Naive thymus-derived CD4-positive, alpha-beta T cell (primary cell): ENCODE measurements at regions not wholly inside any gene's neighbourhood (a gene's known extent, or its start where the extent isn't known, plus 50 kb on each side); places are given as distances from the start of the nearest gene placed in this dataset.
A peak's percentile ranks its signal among the peaks of the same experiment; 100 is the strongest.

ENCODE experiments used
- ATAC-seq: fragments of 150-1000 bp; cut with Tn5 transposase; 2 replicates; pipeline ENCODE4 v1.10.0; 2021; ENCODE audit warnings: mild to moderate bottlenecking, moderate library complexity
- CTCF ChIA-PET: fragments of 350-600 bp; sonication (Branson Sonifier 250); formaldehyde crosslinking; loops from one replicate; lab custom pipeline; 2021; ENCODE audit warnings: antibody characterized with exemption; lab: Charles Lee
- POLR2A ChIA-PET: fragments of 350-600 bp; sonication (Branson Sonifier 250); formaldehyde crosslinking; loops from one replicate; lab custom pipeline; 2021; ENCODE audit warnings: antibody characterized with exemption, inconsistent platforms; lab: Charles Lee
- DNase-seq, 9 donors: peaks; one replicate each; pipeline versions ENCODE4 v3.0.0 to v3.0.0-alpha.2; 2020 to 2022; ENCODE audit warnings: mixed read lengths in 1 of 9
- H3K27ac ChIP-seq: one replicate; pipeline ENCODE4 v1.7.0; 2013; ENCODE audit warnings: mild to moderate bottlenecking, low read depth, low read length, moderate library complexity
- H3K27me3 ChIP-seq, 2 donors: one replicate each; pipeline ENCODE4 v1.7.0; 2013; ENCODE audit warnings: low read length in 2 of 2, mild to moderate bottlenecking in 2 of 2, moderate library complexity in 2 of 2; ENCODE audit not compliant: control insufficient read depth in 2 of 2, insufficient read depth in 2 of 2
- H3K36me3 ChIP-seq, 3 experiments: 1 replicate in 2 of 3; 2 replicates in 1 of 3; pipeline ENCODE4 v1.7.0; 2013; ENCODE audit warnings: low read length in 3 of 3, mild to moderate bottlenecking in 3 of 3, moderate library complexity in 1 of 3; ENCODE audit not compliant: insufficient read depth in 3 of 3, control insufficient read depth in 2 of 3
- H3K4me1 ChIP-seq, 2 donors: one replicate each; pipeline ENCODE4 v1.7.0; 2013; ENCODE audit warnings: low read length in 2 of 2, mild to moderate bottlenecking in 2 of 2, moderate library complexity in 1 of 2; ENCODE audit not compliant: control insufficient read depth in 2 of 2, insufficient read depth in 2 of 2
- H3K4me3 ChIP-seq: 2 replicates; pipeline ENCODE4 v1.7.0; 2013; ENCODE audit warnings: mild to moderate bottlenecking, low read length
- H3K9me3 ChIP-seq, 3 experiments: 1 replicate in 2 of 3; 2 replicates in 1 of 3; pipeline ENCODE4 v1.7.0; 2013; ENCODE audit warnings: low read length in 3 of 3; ENCODE audit not compliant: control insufficient read depth in 2 of 3
- H3K27ac Mint-ChIP-seq, 9 donors: one replicate each; pipeline ENCODE4 v1.8.0; 2020 to 2022; ENCODE audit warnings: mixed read lengths in 9 of 9, mild to moderate bottlenecking in 8 of 9, moderate library complexity in 5 of 9, inconsistent platforms in 2 of 9
- H3K27me3 Mint-ChIP-seq, 5 donors: one replicate each; pipeline ENCODE4 v1.8.0; 2021 to 2022; ENCODE audit warnings: mixed read lengths in 5 of 5, mild to moderate bottlenecking in 1 of 5
- H3K36me3 Mint-ChIP-seq, 5 donors: one replicate each; pipeline ENCODE4 v1.8.0; 2020 to 2022; ENCODE audit warnings: mixed read lengths in 5 of 5, mild to moderate bottlenecking in 3 of 5, inconsistent platforms in 1 of 5
- H3K4me1 Mint-ChIP-seq, 7 donors: one replicate each; pipeline ENCODE4 v1.8.0; 2020 to 2022; ENCODE audit warnings: mixed read lengths in 7 of 7, mild to moderate bottlenecking in 3 of 7, inconsistent platforms in 1 of 7
- H3K4me3 Mint-ChIP-seq, 10 donors: one replicate each; pipeline ENCODE4 v1.8.0; 2020 to 2022; ENCODE audit warnings: mild to moderate bottlenecking in 10 of 10, mixed read lengths in 10 of 10, moderate library complexity in 6 of 10, inconsistent platforms in 2 of 10
- H3K9me3 Mint-ChIP-seq, 11 donors: one replicate each; pipeline ENCODE4 v1.8.0; 2020 to 2022; ENCODE audit warnings: mixed read lengths in 11 of 11, mild to moderate bottlenecking in 4 of 11, inconsistent platforms in 1 of 11, moderate library complexity in 1 of 11
- intact Hi-C, 2 donors: fragments of 100-400 bp; cut with micrococcal nuclease; formaldehyde crosslinking; loops; one replicate each; pipeline ENCODE4 v1.15.1; 2023

DNA sequence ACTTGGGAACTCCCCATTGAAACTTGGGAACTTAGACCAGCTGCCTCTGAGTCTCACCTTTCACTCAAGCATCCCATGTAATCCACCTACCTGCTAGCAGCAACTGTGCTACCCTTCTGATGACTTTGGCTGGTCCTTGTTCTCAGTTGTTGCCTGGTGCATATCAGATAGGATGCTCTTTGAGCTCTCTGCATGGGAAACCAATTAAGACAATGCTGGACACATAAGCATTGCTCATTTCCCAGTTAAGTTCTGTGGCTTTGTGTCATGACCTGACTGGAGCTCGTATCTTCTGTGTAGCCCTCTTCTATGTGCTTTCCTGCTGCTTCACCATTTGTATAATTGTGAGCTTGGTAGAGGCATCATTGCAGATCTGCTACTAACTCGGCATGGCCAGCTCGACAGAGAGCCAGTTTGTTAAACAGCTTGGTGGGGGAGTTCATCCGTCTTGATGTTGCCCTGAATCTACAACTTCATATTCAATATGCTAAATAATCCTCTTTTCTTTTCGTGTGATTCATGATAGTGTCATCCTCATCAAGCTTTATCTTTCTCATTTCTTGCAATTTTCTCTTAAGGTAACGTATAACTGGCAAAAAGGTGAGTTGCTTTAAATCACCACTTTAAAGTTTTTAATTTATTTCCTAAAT, 447.5 kb upstream of the SLC14A2 start:
- intact Hi-C loops = no loop called here
- no peak overlapping the region for H3K27ac ChIP-seq
- H3K27me3 ChIP-seq = no peaks in the 10 kb centered on the region
- no peak overlapping the region for H3K27ac Mint-ChIP-seq
- H3K9me3 ChIP-seq = no peaks in the 10 kb centered on the region
- no peaks in the 10 kb centered on the region for H3K4me1 ChIP-seq
- H3K4me3 Mint-ChIP-seq = no peak overlapping the region
- H3K27me3 Mint-ChIP-seq = peaks cover 0 to 5% (median 0%) of the 10 kb centered on the region in 5 donors
- H3K4me1 Mint-ChIP-seq = no peaks in the 10 kb centered on the region
- ChIA-PET POLR2A (no interaction called here), CTCF (no interaction called here)
- H3K36me3 ChIP-seq = no peaks in the 10 kb centered on the region
- ATAC-seq (no peak), DNase-seq (no peak)
- no peak overlapping the region for H3K4me3 ChIP-seq
- H3K36me3 Mint-ChIP-seq = no peaks in the 10 kb centered on the region
- peaks cover 0 to 10% (median 0%) of the 10 kb centered on the region in 11 donors for H3K9me3 Mint-ChIP-seq

DNA sequence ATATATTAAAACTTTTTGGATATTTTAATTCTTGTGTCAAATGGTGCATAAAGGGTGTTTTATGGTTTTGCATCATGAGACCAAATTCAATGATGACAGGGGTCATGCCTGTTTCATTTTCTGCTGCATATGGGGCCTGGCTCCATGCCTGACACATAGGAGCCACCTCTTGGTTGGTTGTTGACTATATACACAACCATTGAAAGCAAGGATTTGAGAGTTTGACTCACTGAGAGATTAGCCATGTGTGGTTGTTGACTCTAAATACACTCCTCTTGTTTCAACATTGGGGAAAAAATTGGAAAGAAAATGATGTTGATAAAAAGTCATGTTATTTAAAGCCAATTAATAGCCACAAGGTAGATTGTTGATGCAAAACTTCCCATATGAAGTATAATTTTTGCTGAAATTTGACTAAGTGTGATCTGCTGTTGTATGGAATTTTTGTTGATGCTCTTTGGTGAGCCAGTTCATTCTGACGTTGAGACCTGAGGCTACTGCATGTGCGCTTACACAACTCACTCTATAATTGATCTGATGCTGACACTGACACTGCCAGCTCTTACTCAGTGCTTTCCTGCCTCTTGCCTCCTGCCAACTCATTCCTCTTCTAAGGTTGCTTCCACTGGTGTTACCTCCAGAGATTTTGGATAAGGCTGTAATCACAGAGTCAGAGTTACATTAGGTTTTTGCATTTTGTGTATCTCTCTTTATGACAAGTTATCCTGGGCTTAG, 446.2 kb upstream of the SLC14A2 start:
- ATAC-seq = no peak
- no peaks in the 10 kb centered on the region for H3K27me3 Mint-ChIP-seq
- Histone ChIP-seq H3K27me3 (no peaks in the 10 kb centered on the region), H3K36me3 (no peaks in the 10 kb centered on the region), H3K4me3 (no peak overlapping the region), H3K9me3 (no peaks in the 10 kb centered on the region), H3K27ac (no peak overlapping the region), H3K4me1 (no peaks in the 10 kb centered on the region)
- no peaks in the 10 kb centered on the region for H3K4me1 Mint-ChIP-seq
- intact Hi-C loops = no loop called here
- no peaks in the 10 kb centered on the region for H3K36me3 Mint-ChIP-seq
- POLR2A ChIA-PET = no interaction called here
- H3K27ac Mint-ChIP-seq = no peak overlapping the region
- CTCF ChIA-PET = no interaction called here
- peaks cover 0 to 10% (median 0%) of the 10 kb centered on the region in 11 donors for H3K9me3 Mint-ChIP-seq
- no peak overlapping the region for H3K4me3 Mint-ChIP-seq
- DNase-seq = no peak

DNA sequence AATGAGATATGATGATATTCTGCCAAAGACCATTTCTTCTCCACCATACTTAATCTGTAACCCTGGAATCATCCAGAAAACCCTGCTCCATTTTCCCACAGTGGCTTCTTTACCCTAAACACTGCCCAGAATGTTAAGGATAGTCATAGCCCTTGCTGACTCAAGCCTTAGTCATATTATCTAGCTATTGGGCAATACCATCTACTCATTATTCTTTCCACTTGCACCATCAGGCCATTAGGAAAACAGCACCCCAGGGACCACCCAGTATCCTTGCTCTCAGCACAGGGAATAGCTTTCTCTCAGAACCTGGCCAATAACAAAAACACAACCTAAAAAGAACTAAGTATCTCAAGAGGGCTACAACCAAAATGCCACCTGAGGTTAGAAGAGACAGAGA, 445.7 kb upstream of the SLC14A2 start:
- intact Hi-C loops = no loop called here
- POLR2A ChIA-PET = no interaction called here
- H3K4me1 ChIP-seq = no peaks in the 10 kb centered on the region
- Mint-ChIP-seq H3K27ac (no peak overlapping the region), H3K4me3 (no peak overlapping the region), H3K9me3 (peaks cover 0 to 10% (median 0%) of the 10 kb centered on the region in 11 donors), H3K36me3 (no peaks in the 10 kb centered on the region), H3K27me3 (no peaks in the 10 kb centered on the region), H3K4me1 (no peaks in the 10 kb centered on the region)
- H3K9me3 ChIP-seq = no peaks in the 10 kb centered on the region
- no peaks in the 10 kb centered on the region for H3K36me3 ChIP-seq
- H3K27me3 ChIP-seq = no peaks in the 10 kb centered on the region
- no peak overlapping the region for H3K4me3 ChIP-seq
- no peak for DNase-seq
- ATAC-seq = peak; percentile 34
- no peak overlapping the region for H3K27ac ChIP-seq
- CTCF ChIA-PET = no interaction called here

DNA sequence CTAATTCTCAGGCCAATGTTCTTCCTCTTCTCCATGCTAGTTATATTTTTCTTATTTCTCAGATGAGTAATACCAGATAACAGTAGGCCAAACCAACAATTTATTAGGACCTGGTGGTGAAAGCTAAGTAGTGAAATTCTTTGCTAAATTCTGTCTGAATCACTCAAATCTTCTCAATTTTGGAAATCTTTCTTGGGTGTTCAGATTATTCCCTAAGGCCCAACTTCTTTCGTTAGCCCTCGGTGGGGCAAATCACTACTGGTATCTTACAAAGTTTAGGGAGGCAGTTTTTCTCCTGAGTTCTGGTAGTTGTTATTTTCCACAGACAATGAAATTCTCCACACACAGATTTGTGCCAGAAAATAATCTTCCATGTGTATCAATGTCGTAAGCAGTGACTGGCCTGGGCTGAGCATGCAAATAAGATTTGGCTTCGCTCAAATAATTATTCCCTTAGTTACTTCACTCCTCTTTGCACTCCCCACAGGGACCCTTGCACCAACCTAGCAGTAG, 443.5 kb upstream of the SLC14A2 start:
- H3K4me1 ChIP-seq = no peaks in the 10 kb centered on the region
- Mint-ChIP-seq H3K4me1 (no peaks in the 10 kb centered on the region), H3K4me3 (no peak overlapping the region), H3K9me3 (peaks cover 0 to 10% (median 0%) of the 10 kb centered on the region in 11 donors), H3K27ac (no peak overlapping the region), H3K27me3 (peaks cover 0 to 3% (median 0%) of the 10 kb centered on the region in 5 donors), H3K36me3 (no peaks in the 10 kb centered on the region)
- no peaks in the 10 kb centered on the region for H3K36me3 ChIP-seq
- ATAC-seq = no peak
- H3K27ac ChIP-seq = no peak overlapping the region
- H3K9me3 ChIP-seq = no peaks in the 10 kb centered on the region
- POLR2A ChIA-PET = no interaction called here
- intact Hi-C loops = no loop called here
- no peak overlapping the region for H3K4me3 ChIP-seq
- no peaks in the 10 kb centered on the region for H3K27me3 ChIP-seq
- DNase-seq = no peak
- CTCF ChIA-PET = no interaction called here

DNA sequence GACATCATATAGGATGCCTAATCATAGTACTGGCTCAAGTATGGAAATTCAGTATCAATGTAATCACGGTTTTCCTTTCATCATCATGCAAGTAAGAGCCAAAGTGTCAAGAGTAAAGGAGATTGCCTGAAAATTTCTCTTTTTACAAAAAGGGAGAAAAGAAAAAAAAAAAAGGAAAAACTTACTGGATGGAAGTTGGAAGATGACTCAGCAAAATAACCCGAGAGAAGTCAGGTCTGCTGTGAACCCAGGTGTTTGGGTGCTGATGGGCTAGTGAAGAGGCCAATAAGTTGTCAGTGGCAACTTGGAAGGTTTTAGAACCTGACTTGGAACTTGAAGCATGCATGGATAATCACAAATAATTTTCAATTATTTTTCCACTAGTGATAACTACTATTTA, 441.9 kb upstream of the SLC14A2 start:
- intact Hi-C loops = no loop called here
- H3K27ac ChIP-seq = no peak overlapping the region
- Mint-ChIP-seq H3K36me3 (no peaks in the 10 kb centered on the region), H3K27me3 (peaks cover 0 to 6% (median 0%) of the 10 kb centered on the region in 5 donors), H3K27ac (no peak overlapping the region), H3K9me3 (peaks cover 0 to 10% (median 0%) of the 10 kb centered on the region in 11 donors), H3K4me3 (no peak overlapping the region), H3K4me1 (no peaks in the 10 kb centered on the region)
- DNase-seq (no peak), ATAC-seq (no peak)
- no peaks in the 10 kb centered on the region for H3K36me3 ChIP-seq
- no peaks in the 10 kb centered on the region for H3K27me3 ChIP-seq
- H3K9me3 ChIP-seq = no peaks in the 10 kb centered on the region
- CTCF ChIA-PET = no interaction called here
- no peak overlapping the region for H3K4me3 ChIP-seq
- no peaks in the 10 kb centered on the region for H3K4me1 ChIP-seq
- POLR2A ChIA-PET = no interaction called here

DNA sequence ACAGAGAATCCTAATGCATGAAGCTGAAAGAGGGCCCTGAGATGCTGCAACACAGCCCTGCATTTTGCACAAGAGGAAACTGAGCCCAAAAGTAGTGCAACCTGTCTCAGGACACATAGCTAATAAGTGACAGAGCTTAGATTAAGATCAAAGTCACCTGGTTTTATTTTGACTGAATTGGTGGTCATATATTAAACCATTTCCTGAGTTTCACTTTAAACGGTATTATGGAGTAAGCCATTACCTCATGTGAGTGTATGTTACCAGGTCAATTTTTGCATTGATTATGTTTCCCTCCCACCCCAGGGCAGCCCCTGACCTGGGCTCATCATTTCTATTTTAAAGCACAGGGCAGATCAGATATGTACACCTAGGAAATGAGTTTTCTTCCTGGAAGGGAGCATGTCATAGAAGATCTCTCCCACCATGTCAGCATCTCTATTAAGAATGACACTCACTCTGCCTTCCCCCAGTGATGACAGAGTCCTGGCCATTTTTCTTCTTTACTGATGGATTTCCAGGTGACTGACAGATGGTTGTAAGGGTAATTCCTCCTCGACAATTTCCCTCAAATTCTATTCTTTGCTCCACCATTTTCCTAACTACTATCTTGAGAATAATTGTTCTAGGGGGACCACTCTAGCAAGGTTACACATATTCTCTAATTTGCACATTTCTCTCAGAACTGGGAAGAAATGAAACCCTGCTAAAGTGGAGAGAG, 441.3 kb upstream of the SLC14A2 start:
- CTCF ChIA-PET = no interaction called here
- POLR2A ChIA-PET = no interaction called here
- no peak for DNase-seq
- Mint-ChIP-seq H3K36me3 (no peaks in the 10 kb centered on the region), H3K27ac (no peak overlapping the region), H3K4me3 (no peak overlapping the region), H3K27me3 (peaks cover 0 to 6% (median 0%) of the 10 kb centered on the region in 5 donors), H3K4me1 (no peaks in the 10 kb centered on the region), H3K9me3 (peaks cover 0 to 10% (median 0%) of the 10 kb centered on the region in 11 donors)
- Histone ChIP-seq H3K27me3 (no peaks in the 10 kb centered on the region), H3K4me1 (no peaks in the 10 kb centered on the region), H3K9me3 (no peaks in the 10 kb centered on the region), H3K4me3 (no peak overlapping the region), H3K36me3 (no peaks in the 10 kb centered on the region), H3K27ac (no peak overlapping the region)
- ATAC-seq = no peak
- intact Hi-C loops = no loop called here
